CD4-positive, alpha-beta T cell treated with Interleukin-15 for 1 hour (primary cell): ENCODE measurements at regions not wholly inside any gene's neighbourhood (a gene's known extent, or its start where the extent isn't known, plus 50 kb on each side); places are given as distances from the start of the nearest gene placed in this dataset.
"Not testable (repeated sequence)": the region's sequence is repeated elsewhere in the genome, so short reads cannot be mapped to it uniquely, and the experiment has no call there.

Experiments
- DNase-seq: peaks from one replicate; pipeline ENCODE4 v3.0.0-alpha.2; 2020

- DNase-seq: no peak
Measured at GRCh38 chr14:97155814-97156213, 358.6 kb downstream of the VRK1 start.

- DNase-seq: no peak
Measured at GRCh38 chr14:97156705-97157104, 359.5 kb downstream of the VRK1 start.

GRCh38 chr14:97158102-97158501 is 360.9 kb downstream of the VRK1 start:
- no peak for DNase-seq

GRCh38 chr14:97159124-97159523 is 361.9 kb downstream of the VRK1 start:
- DNase-seq: no peak

GRCh38 chr14:97162621-97163020 is 365.4 kb downstream of the VRK1 start:
- no peak for DNase-seq

GRCh38 chr14:97164021-97164420 is 366.8 kb downstream of the VRK1 start:
- DNase-seq: no peak

- no peak for DNase-seq
Measured at GRCh38 chr14:97166497-97166896, 369.3 kb downstream of the VRK1 start.

- not testable (repeated sequence) for DNase-seq
Measured at GRCh38 chr14:97167577-97167976, 370.4 kb downstream of the VRK1 start.

GRCh38 chr14:97172644-97173043 is 375.5 kb downstream of the VRK1 start:
- DNase-seq: no peak

- no peak for DNase-seq
Measured at GRCh38 chr14:97177016-97177415, 379.8 kb downstream of the VRK1 start.

GRCh38 chr14:97177635-97178034 is 380.5 kb downstream of the VRK1 start:
- DNase-seq: no peak

- no peak for DNase-seq
Measured at GRCh38 chr14:97178781-97179180, 381.6 kb downstream of the VRK1 start.

GRCh38 chr14:97179573-97179972 is 382.4 kb downstream of the VRK1 start:
- DNase-seq: no peak

- no peak for DNase-seq
Measured at GRCh38 chr14:97180304-97181200, 383.4 kb downstream of the VRK1 start.

- no peak for DNase-seq
Measured at GRCh38 chr14:97185186-97185585, 388.0 kb downstream of the VRK1 start.

- DNase-seq: no peak
Measured at GRCh38 chr14:97187916-97188315, 390.7 kb downstream of the VRK1 start.

GRCh38 chr14:97196336-97196735 is 399.2 kb downstream of the VRK1 start:
- DNase-seq: no peak

GRCh38 chr14:97198813-97199212 is 401.6 kb downstream of the VRK1 start:
- no peak for DNase-seq

- DNase-seq: no peak
Measured at GRCh38 chr14:97200245-97200644, 403.1 kb downstream of the VRK1 start.

- DNase-seq: no peak
Measured at GRCh38 chr14:97206916-97207315, 409.7 kb downstream of the VRK1 start.

GRCh38 chr14:97210202-97210601 is 413.0 kb downstream of the VRK1 start:
- DNase-seq: no peak

- DNase-seq: no peak
Measured at GRCh38 chr14:97212399-97212798, 415.2 kb downstream of the VRK1 start.

- DNase-seq: no peak
Measured at GRCh38 chr14:97213720-97214119, 416.5 kb downstream of the VRK1 start.

GRCh38 chr14:97215263-97215969 is 418.2 kb downstream of the VRK1 start:
- no peak for DNase-seq
